Effector CD4-positive, alpha-beta T cell (primary cell): ENCODE measurements at regions not wholly inside any gene's neighbourhood (a gene's known extent, or its start where the extent isn't known, plus 50 kb on each side); places are given as distances from the start of the nearest gene placed in this dataset.

Experiments used
- DNase-seq: peaks from one replicate; pipeline ENCODE4 v3.0.0-alpha.2; 2020

DNA sequence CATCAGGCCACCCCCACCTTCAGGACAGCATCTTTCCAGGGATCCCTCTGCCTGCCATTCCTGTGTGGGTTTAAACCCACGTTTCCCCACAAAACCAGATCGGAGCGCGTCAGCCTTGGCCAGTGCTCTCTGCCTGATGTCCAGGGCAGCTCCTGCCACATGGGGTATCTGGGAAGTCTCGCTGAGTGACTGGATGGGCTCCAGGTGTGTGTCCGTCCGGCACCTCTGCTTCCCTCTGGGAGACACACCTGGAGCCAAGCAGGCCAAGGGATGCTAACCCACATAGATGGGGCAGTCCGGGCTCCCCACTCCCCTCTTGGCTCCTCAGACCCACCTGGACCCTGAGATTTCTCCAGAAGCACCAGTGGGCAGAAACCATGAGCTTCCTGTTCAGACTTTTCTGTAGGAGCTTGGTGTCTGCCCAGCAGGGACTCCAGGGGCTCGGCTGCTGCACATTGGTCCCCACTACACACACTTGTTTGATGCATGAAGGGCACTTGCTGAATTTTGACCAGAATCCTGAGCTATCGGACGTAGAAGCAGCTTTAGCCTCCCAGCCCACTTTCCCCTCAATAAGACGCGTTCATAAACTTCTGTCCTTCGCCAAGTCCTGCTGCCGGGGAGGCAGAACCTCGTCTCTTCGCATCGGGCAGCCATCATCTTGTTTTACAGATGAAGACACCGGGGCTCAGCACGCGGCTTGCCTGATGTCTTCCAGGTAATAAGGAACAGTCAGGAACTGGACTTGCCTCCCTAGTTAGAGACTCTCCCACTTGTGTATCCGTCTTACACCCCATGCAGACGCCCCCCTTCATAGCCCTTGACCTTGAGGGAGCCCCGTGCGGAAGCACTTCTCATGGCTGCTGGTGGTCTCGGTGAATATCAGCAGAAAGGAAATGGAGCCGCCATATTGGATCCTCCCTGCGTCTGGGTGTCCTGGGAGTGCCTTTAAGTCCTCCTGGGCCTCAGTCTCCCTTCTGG lies 91.6 kb upstream of the ZNF469 start:
- no peak for DNase-seq

DNA sequence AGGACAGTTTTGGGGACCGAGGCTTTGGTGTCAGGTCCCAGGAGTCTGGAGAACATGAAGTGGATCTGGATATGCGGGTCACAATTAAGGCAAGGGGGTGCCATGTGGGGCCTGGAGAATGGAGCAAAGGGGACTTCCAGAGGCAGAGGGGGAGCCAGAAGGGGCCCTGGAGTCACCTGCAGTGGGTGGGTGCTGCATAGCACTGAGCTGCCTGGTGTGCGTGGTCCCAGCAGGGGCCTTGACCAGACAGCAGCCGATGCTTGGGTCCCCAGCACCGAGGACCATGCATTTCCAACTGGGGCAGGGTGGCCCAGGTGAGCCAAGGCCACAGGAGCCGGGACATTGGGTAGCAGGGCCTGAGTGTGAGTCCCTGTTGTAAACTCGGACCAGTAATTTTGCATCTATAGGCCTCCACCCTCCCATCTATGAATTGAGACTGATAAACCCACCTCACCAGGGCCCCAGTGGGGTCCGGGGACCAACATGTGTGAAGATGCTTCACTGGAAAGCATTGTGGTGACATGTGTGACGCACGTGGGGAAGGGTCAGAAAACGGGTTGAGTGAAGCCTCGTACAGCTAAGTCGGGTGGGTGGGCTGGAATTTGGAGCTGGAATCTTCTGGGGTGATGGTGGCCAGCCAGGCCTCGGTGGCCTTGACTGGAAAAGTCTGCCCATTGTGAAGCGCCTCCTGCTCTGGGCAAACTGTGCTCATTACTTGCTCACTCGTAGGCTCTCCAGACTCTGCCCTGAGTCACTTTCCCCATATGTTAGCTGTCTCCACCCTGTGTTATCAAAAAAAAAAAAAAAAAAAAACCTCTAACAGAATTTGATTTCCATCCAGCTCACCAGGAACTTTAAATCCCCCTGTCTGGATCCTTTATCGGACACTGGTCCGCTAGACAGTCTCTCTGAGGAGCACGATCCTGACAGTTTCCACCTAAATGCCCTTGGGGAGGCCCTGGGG lies 90.5 kb upstream of the ZNF469 start:
- no peak for DNase-seq

DNA sequence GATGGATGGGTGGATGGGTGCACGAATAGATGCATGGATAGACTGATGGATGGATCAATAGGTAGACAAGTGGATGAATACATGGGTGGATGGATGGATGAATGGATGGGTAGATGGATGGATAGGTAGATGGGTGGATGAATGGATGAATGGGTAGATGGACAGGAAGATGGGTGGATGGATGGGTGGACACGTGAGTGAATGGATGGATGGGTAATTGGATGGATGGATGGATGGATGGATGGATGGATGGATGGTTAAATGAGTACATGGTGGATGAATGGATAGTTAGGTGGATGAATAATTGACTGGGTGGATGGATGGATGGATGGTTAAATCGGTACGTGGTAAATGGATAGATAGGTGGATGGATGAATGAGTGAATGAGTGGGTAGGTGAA lies 89.7 kb upstream of the ZNF469 start:
- no peak for DNase-seq

DNA sequence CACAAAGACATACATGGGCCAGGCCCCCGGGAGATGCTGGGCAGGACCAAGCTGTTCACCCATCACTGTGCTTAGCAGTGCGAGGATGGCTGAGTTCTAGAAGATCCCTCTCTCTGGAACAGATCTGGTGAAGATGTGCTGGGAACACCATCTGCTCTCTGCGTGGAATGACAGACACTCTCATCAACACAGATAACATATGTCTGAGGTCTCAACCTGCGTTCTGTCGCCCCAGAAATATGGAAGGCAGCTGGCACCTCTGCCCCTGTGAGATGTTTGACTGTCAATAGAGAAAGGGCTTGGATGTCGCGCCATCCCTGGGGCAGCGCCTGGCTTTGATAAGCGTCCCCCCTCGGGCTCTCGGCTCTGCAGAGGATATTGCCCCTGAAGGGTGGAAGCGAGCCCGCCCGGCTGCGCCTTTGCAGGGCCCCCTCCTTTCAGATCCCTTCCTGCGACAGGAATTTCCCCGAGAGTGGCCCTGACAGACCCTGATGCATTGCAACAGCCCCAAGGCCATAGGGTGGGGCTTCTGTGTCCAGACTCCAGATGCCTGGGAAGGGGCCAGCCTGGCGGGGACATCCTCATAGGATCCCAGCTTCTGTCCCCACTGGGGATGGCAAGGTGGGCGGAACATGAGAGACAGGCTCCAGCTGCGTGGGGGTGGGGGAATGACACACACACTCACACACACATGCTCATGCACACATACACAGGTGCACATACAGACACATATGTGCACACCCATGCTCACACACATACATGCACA lies 86.9 kb upstream of the ZNF469 start:
- no peak for DNase-seq

DNA sequence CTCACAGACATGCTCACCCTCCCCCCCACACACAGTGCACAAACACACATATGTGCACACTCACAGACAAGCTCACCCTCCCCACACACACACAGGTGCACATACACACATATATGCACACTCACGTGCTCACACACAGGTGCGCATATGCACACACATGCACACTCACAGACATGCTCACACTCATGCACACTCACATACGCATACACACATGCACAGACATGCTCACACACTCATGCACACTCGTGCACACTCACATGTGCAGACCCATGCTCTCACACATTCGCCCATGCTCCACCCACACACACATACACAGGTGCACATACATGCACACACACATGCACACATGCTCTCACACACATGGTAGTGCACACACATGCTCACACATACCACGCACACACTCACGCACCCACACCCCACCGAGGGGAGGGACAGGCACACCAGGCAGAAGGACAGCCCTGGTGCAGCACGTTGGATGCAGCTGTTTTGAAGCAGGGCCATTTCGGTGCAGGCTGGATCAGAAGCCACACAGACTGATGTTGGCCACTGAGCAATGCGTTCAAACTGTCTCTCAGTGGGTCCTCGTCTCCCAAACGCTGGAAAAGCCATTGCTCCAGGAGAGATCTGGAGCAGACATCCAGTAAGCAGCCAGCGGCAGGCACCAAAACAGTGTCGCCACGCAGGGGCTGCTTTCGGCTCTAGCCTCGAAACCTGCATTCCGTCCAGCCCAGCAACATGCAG lies 86.2 kb upstream of the ZNF469 start:
- DNase-seq: no peak

DNA sequence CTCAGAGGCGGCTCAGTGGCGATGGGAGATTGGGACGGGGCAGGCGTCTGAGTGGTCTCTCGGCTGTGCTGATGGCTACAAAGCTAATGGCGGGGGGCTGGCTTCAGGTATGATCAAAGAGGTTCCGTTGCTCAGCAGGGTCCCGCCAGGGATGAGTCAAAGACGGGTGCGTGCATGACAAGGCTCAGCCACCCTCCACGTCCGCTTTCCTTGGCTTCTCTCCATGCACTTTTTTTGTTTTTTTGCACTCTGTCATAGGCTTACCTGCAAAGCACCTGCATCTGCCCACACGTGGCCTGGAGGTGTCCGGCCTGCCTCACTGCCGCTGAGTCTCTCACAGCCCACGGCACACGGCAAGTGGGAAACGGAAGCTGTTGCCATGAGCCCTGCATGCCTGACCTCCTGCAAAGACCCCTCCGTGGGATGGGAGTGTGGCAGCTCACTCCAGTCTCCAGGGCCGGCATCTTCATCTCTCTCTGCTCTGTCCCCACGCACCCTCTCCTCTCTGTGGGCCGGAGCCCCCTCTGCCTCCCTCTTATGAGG lies 85.5 kb upstream of the ZNF469 start:
- no peak for DNase-seq

DNA sequence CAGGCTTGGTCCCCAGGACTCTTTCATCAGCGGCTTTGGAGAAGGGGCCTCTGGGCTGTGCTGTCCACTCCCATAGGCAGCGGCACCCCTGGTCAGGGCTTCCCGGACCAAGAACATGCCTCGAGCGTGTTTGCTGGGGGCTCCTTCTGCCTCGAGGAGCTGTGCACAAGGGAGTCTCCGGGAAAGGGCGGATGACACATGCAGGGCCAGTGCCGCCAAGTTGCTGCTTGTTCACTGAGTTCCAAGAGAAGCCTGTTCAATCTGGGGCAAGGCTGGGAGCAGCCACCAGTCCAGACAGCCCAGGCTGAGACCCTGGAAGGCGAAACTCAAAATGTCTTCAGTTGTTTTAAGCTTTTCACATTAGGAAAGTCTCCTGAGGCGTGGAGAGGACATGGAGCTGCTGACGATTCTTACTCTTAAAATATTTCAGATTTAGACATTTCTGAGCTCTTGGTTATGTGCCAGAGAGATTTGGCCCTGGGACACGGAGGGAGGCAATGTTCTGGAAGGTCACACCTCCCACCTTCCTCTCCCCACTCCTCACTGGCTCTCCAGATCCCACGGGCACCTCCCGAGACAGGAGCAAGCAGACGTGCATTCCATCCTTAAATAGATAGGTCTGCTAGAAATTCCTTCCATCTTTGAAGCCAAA lies 84.5 kb upstream of the ZNF469 start:
- DNase-seq: no peak

DNA sequence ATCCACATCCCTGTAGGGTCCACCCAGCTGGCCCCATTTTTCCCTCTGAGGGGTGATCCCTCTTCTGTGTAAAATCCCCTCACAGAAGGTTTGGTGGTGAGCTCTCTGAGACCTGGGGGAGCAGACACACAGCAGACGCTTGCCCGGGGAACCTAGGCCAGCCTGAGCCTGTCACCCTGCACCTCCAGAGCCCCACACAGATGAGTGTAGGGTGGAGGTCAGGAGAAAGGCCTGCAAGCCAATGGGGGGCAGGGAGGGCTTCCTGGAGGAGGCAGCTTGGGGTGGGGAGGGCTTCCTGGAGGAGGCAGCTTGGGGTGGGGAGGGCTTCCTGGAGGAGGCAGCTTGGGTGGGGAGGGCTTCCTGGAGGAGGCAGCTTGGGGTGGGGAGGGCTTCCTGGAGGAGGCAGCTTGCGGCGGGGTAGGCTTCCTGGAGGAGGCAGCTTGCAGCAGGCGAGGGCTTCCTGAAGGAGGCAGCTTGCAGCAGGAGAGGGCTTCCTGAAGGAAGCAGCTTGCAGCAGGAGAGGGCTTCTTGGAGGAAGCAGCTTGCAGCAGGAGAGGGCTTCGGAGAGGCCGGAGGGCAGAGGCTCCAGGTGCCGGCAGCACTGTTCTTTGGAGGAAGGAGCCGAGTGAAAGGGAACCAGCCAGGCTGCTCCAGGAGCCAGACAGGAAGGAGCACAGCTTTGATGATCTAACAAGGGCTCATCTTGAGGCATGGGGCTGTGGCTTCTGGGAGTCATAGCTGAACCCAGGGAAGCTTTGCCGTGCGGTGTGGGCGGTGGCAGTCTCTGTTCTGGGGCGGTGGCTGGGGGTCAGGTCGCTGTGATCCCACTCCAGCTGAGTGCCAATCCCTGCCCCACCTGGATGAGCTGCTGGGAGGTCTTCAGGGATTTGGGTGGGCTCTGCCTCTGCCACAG lies 83.7 kb upstream of the ZNF469 start:
- DNase-seq: no peak

DNA sequence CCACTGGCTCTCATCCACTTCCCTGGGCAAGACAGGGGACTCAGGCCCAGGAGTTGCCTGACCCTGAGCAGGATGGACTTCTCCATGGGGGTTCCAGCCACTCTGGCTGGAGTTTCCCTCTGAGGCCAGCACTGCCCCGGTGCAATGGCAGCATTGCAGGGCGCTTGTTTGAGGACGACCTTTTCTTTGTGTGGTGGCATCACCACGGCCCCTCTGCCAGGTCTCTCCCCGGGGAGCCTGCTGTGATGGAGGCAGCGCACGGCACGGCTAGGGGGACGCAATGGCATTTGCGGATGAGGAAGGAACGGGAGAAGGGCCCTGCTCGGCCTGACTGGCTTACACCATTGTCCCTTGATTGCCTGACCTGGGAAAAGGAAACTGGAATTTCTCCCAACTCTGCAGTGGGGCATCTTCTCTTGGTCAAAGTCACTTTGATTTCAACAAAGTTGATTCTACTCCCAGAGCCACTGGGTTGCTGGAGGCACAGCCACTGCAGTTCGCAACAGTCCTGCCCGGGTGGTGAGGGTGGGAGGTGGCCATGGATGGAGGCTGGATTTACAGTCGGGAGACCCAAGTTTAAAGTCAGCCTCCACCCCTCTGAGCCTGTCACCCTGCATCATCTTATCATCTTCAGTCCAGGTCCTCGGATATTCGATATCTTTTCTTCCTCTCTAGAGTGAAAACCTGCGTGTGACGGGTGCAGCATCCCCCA lies 82.9 kb upstream of the ZNF469 start:
- DNase-seq: no peak

DNA sequence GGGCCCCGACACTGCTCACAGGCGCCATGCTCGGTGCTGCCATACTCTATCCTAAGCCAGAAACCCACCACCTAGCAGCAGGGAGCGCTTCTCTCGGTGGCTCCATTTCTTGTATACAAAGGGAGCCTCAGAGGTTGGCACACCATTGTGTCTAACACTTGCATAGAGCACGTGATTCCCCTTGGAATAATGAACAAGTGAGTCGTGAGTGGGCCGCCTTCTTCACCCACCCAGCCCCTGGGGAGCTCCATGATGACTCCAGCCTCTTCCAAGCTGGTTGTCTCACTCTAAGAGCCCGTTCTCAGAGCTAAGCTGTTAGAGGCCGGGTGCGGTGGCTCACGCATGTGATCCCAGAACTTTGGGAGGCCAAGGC lies 82.3 kb upstream of the ZNF469 start:
- DNase-seq: no peak

DNA sequence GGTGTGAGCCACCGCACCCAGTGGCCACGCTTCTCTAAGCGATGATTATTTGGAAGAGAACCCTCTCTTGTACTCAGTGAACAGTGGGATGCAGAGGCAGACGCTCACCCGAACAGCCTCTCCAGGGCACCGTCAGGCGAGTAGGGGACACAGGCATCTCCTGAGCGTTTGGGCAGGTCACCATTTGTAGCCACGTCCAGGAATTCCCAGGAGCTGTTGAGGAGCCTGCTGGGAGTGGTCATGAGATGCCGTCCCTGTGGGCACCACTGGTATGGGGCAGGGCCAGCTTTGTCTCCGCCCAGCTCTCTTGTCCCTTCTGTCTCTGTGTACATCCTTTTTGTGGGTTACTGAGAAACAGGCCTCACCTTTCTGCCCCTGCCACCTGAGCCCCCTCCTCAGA lies 81.3 kb upstream of the ZNF469 start:
- DNase-seq: no peak

DNA sequence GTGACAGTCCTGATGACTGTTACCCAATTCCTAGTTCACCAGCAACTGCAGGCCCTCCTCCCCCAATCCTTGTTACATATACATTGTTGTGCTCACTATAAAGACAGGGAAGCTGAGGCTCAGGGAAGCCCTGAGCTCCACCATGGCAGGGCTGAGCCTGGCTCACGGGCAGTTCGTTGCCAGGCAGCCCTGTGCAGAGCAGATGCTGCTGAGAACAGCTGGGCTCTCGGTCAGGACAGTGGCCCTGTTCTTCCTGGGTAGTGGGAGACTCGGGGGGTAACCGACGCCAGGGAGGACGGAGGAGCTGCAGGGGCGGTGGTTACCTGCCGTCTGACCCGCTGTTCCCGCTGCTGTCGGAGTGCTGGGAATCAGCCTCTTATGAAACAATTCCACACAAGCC lies 80.9 kb upstream of the ZNF469 start:
- DNase-seq: no peak

DNA sequence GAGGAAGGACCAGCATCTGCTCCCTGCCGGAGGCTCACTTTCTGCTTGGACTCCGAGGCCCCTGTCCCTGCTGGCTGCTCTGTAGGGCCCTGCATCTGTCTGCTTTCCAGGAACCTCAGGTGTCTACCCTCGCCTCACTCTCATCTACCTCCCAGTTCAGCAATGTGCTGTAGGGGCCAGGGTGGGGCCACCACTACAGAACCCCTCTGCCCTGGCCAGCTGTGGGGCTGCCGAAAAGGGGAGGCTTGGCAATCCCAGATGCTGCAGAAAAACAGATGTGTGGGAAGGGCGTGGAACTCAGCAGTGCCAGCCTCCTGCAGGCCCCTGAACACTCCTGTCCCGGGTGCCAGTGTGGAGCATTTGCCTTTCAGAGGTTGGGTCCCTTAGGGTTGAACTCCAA lies 80.1 kb upstream of the ZNF469 start:
- no peak for DNase-seq

DNA sequence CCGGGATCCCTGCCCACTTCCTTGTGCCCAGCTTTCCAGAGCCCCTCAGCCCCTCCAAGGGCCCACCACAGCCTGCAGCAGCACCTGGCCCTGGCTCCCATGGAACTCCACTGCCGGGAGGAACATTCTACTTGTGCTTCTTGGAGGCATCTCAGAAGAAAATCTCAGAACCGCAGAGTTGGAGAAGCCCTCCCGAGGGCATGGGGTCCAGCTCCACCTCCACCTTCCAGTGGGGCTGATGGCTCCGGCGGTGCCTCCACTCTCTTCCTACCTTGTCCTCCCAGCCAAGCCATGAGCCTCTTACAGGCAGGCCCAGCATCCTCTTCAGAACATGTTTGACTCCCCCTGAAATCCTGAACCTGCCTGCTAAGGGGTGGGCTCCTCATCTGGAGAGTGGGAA lies 79.4 kb upstream of the ZNF469 start:
- DNase-seq: no peak

DNA sequence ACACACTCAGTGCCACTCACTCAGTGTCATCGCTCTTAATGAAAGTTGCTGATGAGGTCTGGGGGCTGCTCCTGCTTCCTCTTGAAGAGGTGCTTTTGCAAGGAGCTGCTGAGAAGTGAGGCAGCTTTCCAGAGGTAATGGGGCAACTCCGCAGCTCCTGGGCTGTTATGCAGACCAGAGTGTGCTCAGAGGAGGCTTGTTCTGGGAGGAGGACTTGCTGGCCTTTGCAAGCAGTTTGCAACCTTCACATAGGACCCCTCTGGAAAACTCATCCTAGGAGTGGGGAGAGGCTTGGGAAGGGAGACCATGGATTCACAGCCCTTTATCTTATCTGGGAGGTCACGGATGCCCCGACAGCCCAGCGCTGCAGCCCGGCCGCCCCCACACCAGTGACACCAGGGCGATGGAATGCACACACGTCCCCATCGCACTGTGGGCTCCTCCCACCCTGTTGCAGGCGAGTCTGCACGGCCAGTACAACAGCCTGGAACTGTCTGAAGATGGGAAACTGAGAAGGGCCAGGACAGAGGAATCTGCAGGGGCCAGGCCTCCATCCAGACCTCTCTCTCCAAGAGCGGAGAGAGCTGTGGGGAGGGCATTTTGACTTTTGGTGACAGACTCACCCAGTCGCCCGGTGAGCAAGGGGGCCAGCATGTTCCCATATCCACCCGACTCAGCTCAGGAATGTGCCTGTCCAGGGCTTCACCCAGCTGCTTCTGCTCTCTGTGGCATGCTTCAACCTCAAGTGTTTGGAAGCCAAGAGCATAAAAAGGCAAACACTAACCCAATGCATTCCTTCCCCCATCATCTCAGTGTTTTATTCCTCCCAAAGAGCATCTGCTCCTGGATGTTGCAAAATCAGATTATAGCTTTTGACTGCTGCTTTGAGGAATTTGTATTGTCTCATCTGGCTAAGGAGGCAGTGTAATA lies 78.6 kb upstream of the ZNF469 start:
- DNase-seq: no peak

DNA sequence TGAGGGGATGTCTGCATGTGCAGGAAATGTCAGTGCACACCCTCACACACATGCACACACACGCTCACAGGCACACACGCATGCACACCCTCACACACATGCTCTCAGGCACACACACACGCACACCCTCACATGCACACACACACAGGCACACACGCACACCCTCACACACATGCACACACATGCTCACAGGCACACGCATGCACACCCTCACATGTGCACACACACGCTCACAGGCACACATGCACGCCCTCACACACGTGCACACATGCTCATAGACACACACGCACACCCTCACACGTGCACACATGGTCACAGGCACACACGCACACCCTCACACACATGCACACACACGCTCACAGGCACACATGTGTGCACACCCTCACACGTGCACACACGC lies 77.6 kb upstream of the ZNF469 start:
- DNase-seq: no peak

DNA sequence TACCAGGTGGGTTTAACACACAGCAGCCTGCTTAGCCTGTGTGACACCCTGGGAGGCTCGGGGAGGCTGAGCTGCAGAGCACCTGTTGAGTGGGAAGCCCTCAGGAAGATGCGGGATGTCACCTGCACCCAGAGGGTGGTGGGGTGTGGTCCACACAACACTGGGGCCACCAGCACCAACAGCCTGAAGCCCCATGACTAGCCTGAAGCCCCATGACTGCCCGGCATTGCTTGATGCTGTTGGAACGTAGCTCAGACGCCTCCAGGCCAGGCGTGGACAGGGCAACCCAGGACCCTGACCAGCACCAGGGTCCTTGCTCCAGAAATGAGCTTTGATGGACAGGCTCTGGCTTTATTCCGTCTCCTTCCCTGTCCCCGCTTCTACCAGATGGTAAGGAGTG lies 76.3 kb upstream of the ZNF469 start:
- no peak for DNase-seq

DNA sequence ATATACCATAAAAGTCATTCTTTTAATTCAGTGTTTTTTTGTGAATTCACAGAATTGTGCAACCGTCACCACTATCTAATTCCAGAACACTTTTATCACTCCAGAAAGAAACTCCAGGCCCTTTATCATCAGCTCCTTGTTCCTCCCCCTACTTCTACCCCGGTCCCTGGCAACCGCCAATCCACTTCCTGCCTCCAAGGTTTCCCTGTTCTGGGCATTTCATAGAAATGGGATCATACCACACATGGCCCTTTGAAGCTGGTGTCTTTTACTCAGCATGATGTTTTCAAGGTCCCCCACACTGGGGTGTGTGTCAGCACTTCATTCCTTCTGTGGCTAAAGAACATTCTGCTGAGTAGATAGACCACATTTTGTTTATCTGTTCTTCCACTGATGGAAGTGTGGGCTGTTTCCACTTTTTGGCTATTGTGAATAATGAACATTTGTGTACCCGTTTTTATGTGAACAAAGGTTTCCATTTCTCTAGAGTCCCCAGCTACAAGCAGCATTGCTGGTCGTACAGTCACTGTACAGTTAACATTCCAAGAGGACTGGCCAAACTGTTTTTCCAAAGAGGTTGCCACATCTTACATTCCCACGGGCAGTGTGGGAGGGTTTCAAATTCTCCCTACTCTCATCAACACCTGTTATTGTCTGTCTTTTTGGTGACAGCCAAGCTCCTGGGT lies 75.8 kb upstream of the ZNF469 start:
- no peak for DNase-seq
